GM23338 (cell line): ENCODE measurements at regions not wholly inside any gene's neighbourhood (a gene's known extent, or its start where the extent isn't known, plus 50 kb on each side); places are given as distances from the start of the nearest gene placed in this dataset.
A peak's percentile ranks its signal among the peaks of the same experiment; 100 is the strongest.
"Not testable (repeated sequence)": the region's sequence is repeated elsewhere in the genome, so short reads cannot be mapped to it uniquely, and the experiment has no call there.

ENCODE experiments used
- ATAC-seq: fragments of 200-7000 bp; cut with Tn5 transposase; 3 replicates; pipeline ENCODE4 v1.9.1; 2020
- DNase-seq: peaks from one replicate; pipeline ENCODE4 v3.0.0-alpha.2; 2015; ENCODE audit warnings: low spot score
- H2AFZ ChIP-seq: fragments of 200-600 bp; sonication (generic); 2 replicates; pipeline ENCODE4 v1.8.0; 2016; ENCODE audit warnings: antibody characterized with exemption, mild to moderate bottlenecking, moderate library complexity
- H3F3A ChIP-seq: fragments of 200-600 bp; sonication (generic); replicated peaks from 2 replicates; pipeline ENCODE4 v1.8.0; 2017; ENCODE audit warnings: antibody characterized with exemption, mixed run types, low read depth
- H3K27ac ChIP-seq: fragments of 200-600 bp; sonication (generic); 2 replicates; pipeline ENCODE4 v1.6.1; 2016; ENCODE audit warnings: low read depth
- H3K27me3 ChIP-seq: fragments of 200-600 bp; sonication (generic); 2 replicates; pipeline ENCODE4 v1.8.0; 2016; ENCODE audit warnings: mild to moderate bottlenecking, mixed run types, moderate library complexity; ENCODE audit not compliant: insufficient read depth
- H3K36me3 ChIP-seq: fragments of 200-600 bp; sonication (generic); 2 replicates; pipeline ENCODE4 v1.8.0; 2016; ENCODE audit warnings: mild to moderate bottlenecking; ENCODE audit not compliant: insufficient read depth
- H3K4me1 ChIP-seq: fragments of 200-600 bp; sonication (generic); 2 replicates; pipeline ENCODE4 v1.8.0; 2016; ENCODE audit warnings: mild to moderate bottlenecking, moderate library complexity; ENCODE audit not compliant: insufficient read depth
- H3K4me2 ChIP-seq: fragments of 200-600 bp; sonication (generic); 2 replicates; pipeline ENCODE4 v1.7.1; 2017; ENCODE audit warnings: mixed run types
- H3K4me3 ChIP-seq: fragments of 200-600 bp; sonication (generic); 2 replicates; pipeline ENCODE4 v1.6.1; 2016; ENCODE audit warnings: mixed run types
- H3K79me2 ChIP-seq: fragments of 200-600 bp; sonication (generic); replicated peaks from 2 replicates; pipeline ENCODE4 v1.8.0; 2017; ENCODE audit warnings: mild to moderate bottlenecking; ENCODE audit not compliant: insufficient read depth
- H3K9me2 ChIP-seq: fragments of 200-600 bp; sonication (generic); 2 replicates; pipeline ENCODE4 v1.8.0; 2017; ENCODE audit not compliant: insufficient read depth
- H4K20me1 ChIP-seq: fragments of 200-600 bp; sonication (generic); replicated peaks from 2 replicates; pipeline ENCODE4 v1.8.0; 2017; ENCODE audit warnings: mild to moderate bottlenecking; ENCODE audit not compliant: insufficient read depth
- H3K27ac Mint-ChIP-seq: 2 replicates; pipeline ENCODE4 v1.8.0; 2020; ENCODE audit warnings: inconsistent platforms, mild to moderate bottlenecking, moderate library complexity, mixed read lengths
- H3K27me3 Mint-ChIP-seq: 3 replicates; pipeline ENCODE4 v1.8.0; 2022; ENCODE audit warnings: low read depth, mild to moderate bottlenecking, moderate library complexity, mixed read lengths, inconsistent platforms; ENCODE audit not compliant: insufficient read depth, poor library complexity
- H3K36me3 Mint-ChIP-seq: 3 replicates; pipeline ENCODE4 v1.8.0; 2021; ENCODE audit warnings: low read depth, mild to moderate bottlenecking, inconsistent platforms, moderate library complexity, mixed read lengths
- H3K4me1 Mint-ChIP-seq: 3 replicates; pipeline ENCODE4 v1.8.0; 2020; ENCODE audit warnings: mild to moderate bottlenecking, inconsistent platforms, mixed read lengths
- H3K4me3 Mint-ChIP-seq: 3 replicates; pipeline ENCODE4 v1.8.0; 2021; ENCODE audit warnings: moderate library complexity, mild to moderate bottlenecking, inconsistent platforms, mixed read lengths
- H3K9me3 Mint-ChIP-seq: 3 replicates; pipeline ENCODE4 v1.8.0; 2020; ENCODE audit warnings: moderate library complexity, mild to moderate bottlenecking, inconsistent platforms, mixed read lengths
- CREB1 ChIP-seq: fragments of 250-450 bp; sonication (Bioruptor Pico); IDR thresholded peaks from 2 replicates; pipeline ENCODE4 v1.5.0; 2020; ENCODE audit warnings: low read depth, mild to moderate bottlenecking, moderate library complexity
- ETS1 ChIP-seq: IDR thresholded peaks from 2 replicates; pipeline ENCODE4 v1.6.1; 2016; ENCODE audit warnings: antibody characterized with exemption
- EZH2 ChIP-seq: fragments of 200-600 bp; sonication (generic); IDR thresholded peaks from one replicate; pipeline ENCODE4 v1.8.0; 2017; ENCODE audit warnings: antibody characterized with exemption, mild to moderate bottlenecking, low read depth; ENCODE audit not compliant: unreplicated experiment
- POLR2AphosphoS5 ChIP-seq: IDR thresholded peaks from 2 replicates; pipeline ENCODE4 v1.6.1; 2016; ENCODE audit warnings: antibody characterized with exemption, low read depth
- ZNF331 ChIP-seq: fragments of 250-450 bp; sonication (Bioruptor Pico); IDR thresholded peaks from 2 replicates; pipeline ENCODE4 v1.5.0; 2020; ENCODE audit warnings: low read depth, mild to moderate bottlenecking, moderate library complexity
- ZNF462 ChIP-seq: fragments of 250-450 bp; sonication (Bioruptor Pico); IDR thresholded peaks from 2 replicates; pipeline ENCODE4 v1.5.0; 2020; ENCODE audit warnings: mild to moderate bottlenecking, moderate library complexity

GRCh38 chr4:145260091-145260490, 79.7 kb upstream of the OTUD4 start (continued):
- TF ChIP-seq ETS1 = no peak
- TF ChIP-seq CREB1 (CRISPR knock-in tag) = no peak

GRCh38 chr4:145255311-145255710, 74.9 kb upstream of the OTUD4 start:
- peaks cover 22% of the 10 kb centered on the region; the same call in 2 of the 3 replicates for H3K9me3 Mint-ChIP-seq
- H3K36me3 ChIP-seq, H3K27me3 Mint-ChIP-seq: not testable (repeated sequence)

GRCh38 chr4:145252190-145252589, 71.8 kb upstream of the OTUD4 start:
- H3K9me2 ChIP-seq = no peaks in the 10 kb centered on the region
- peaks cover 3% of the 10 kb centered on the region for H3K27me3 Mint-ChIP-seq
- H3K4me1 ChIP-seq = no peaks in the 10 kb centered on the region
- H3K27me3 ChIP-seq = no peaks in the 10 kb centered on the region
- no peaks in the 10 kb centered on the region for H4K20me1 ChIP-seq
- H3K79me2 ChIP-seq = no peaks in the 10 kb centered on the region
- TF ChIP-seq POLR2AphosphoS5 (no peak), ZNF462 (CRISPR knock-in tag) (no peak), ZNF331 (CRISPR knock-in tag) (no peak), EZH2 (no peak), CREB1 (CRISPR knock-in tag) (no peak)
- ATAC-seq (no peak), DNase-seq (no peak)
- no peak overlapping the region for H3K27ac ChIP-seq
- H3K9me3 Mint-ChIP-seq = no peaks in the 10 kb centered on the region
- no peak overlapping the region for H3K27ac Mint-ChIP-seq
- H3K4me3 Mint-ChIP-seq = no peak overlapping the region
- H3K4me2 ChIP-seq = no peak overlapping the region
- no peak overlapping the region for H2AFZ ChIP-seq
- no peaks in the 10 kb centered on the region for H3K36me3 Mint-ChIP-seq
- no peaks in the 10 kb centered on the region for H3K36me3 ChIP-seq
- H3K4me1 Mint-ChIP-seq = peaks cover 8% of the 10 kb centered on the region; the same call in 2 of the 3 replicates
- H3K4me3 ChIP-seq = no peak overlapping the region
- no peaks in the 10 kb centered on the region for H3F3A ChIP-seq

More at GRCh38 chr4:145255311-145255710, 74.9 kb upstream of the OTUD4 start:
- H3K79me2 ChIP-seq, H3K4me3 Mint-ChIP-seq, H3K4me3 ChIP-seq, H3F3A ChIP-seq, ATAC-seq, H3K27ac ChIP-seq, DNase-seq, H3K9me2 ChIP-seq, H3K4me1 Mint-ChIP-seq, H3K27ac Mint-ChIP-seq, H3K4me1 ChIP-seq, H3K27me3 ChIP-seq, H4K20me1 ChIP-seq, H3K4me2 ChIP-seq: not testable (repeated sequence)
- H2AFZ ChIP-seq = 0 out of 2 replicates have a peak overlapping the region, but pooled peaks have one; percentile 32
- peaks cover 16% of the 10 kb centered on the region; the same call in 2 of the 3 replicates for H3K36me3 Mint-ChIP-seq
